ENCODE measurements at regions not wholly inside any gene's neighbourhood (a gene's known extent, or its start where the extent isn't known, plus 50 kb on each side); places are given as distances from the start of the nearest gene placed in this dataset.

GRCh38 chr6:93580446-93580845, 161.1 kb upstream of the EPHA7 start:
- TF ChIP-seq CTCF (IDR thresholded peaks at IDR 0.05) (no peak), POLR2A (IDR thresholded peaks at IDR 0.05) (no peak)
- H3K27ac ChIP-seq: no peak overlapping the region
- H3K4me3 ChIP-seq: no peak overlapping the region
- H3K9me3 ChIP-seq: no peaks in the 10 kb centered on the region
- H3K4me1 ChIP-seq: no peaks in the 10 kb centered on the region
- no peak for DNase-seq
- peaks cover 0 to 2% of the 10 kb centered on the region in 2 donors for H3K36me3 ChIP-seq
- H3K27me3 ChIP-seq: no peaks in the 10 kb centered on the region
- intact Hi-C loops (cut with DNase I; ENCODE audit: low total_unique reads): no loop called here

GRCh38 chr6:93575495-93576267, 156.3 kb upstream of the EPHA7 start:
- H3K9me3 ChIP-seq: no peaks in the 10 kb centered on the region
- DNase-seq: no peak
- H3K4me1 ChIP-seq: no peaks in the 10 kb centered on the region
- H3K27me3 ChIP-seq: no peaks in the 10 kb centered on the region
- intact Hi-C loops (cut with DNase I; ENCODE audit: low total_unique reads): no loop called here
- no peak overlapping the region for H3K27ac ChIP-seq
- no peak overlapping the region for H3K4me3 ChIP-seq
- no peaks in the 10 kb centered on the region for H3K36me3 ChIP-seq
- TF ChIP-seq POLR2A (IDR thresholded peaks at IDR 0.05) (no peak), CTCF (IDR thresholded peaks at IDR 0.05) (no peak)

DNA sequence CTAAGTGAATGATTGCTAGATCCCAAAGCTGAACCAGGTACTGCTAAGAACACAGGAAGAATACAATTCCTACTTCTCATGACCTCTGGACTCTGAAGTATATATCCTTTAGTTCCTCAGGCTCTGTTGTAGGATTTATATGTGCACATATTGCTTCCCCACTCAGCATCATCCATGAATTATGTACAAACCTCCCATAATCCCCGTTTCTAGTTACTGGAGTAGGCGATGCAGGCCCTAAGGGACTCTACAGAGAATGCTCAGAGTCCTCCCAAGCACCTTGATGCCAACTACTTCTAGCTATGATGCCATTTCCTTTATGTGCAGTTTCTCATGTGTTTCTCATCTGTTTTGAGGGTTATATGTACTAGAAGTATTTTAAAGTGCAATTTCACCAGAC, 154.9 kb upstream of the EPHA7 start:
- intact Hi-C loops (cut with DNase I; ENCODE audit: low total_unique reads): no loop called here
- Histone ChIP-seq H3K9me3 (no peaks in the 10 kb centered on the region), H3K27ac (no peak overlapping the region), H3K4me1 (no peaks in the 10 kb centered on the region), H3K4me3 (no peak overlapping the region), H3K27me3 (no peaks in the 10 kb centered on the region), H3K36me3 (no peaks in the 10 kb centered on the region)
- no peak for DNase-seq
- TF ChIP-seq POLR2A (IDR thresholded peaks at IDR 0.05): no peak
- no peak for TF ChIP-seq CTCF (IDR thresholded peaks at IDR 0.05)

GRCh38 chr6:93571346-93571745, 152.0 kb upstream of the EPHA7 start:
- H3K4me3 ChIP-seq: no peak overlapping the region
- H3K27me3 ChIP-seq: no peaks in the 10 kb centered on the region
- H3K9me3 ChIP-seq: no peaks in the 10 kb centered on the region
- no peak for DNase-seq
- no peaks in the 10 kb centered on the region for H3K4me1 ChIP-seq
- TF ChIP-seq POLR2A (IDR thresholded peaks at IDR 0.05) (no peak), CTCF (IDR thresholded peaks at IDR 0.05) (no peak)
- H3K27ac ChIP-seq: no peak overlapping the region
- intact Hi-C loops (cut with DNase I; ENCODE audit: low total_unique reads): no loop called here
- H3K36me3 ChIP-seq: no peaks in the 10 kb centered on the region

DNA sequence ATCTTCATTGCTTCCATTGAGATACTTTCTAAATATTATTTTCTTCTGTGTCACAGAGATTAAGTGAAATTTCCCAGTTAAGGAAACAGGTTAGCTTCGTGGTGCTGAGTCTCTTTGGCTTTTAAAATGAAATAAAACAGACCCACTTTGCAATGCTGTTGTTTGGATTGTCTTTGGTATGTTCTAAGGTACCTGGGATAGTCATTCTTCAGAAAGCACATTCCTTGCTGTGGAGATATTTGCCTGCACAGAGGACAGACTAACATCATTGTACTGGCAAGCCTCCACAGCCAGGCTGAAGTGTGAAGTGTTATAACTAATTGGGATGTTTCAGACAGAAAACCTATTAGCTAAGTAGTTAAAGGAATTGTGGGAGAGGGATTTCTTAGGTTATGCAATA, 148.8 kb upstream of the EPHA7 start:
- intact Hi-C loops (cut with DNase I; ENCODE audit: low total_unique reads): no loop called here
- no peaks in the 10 kb centered on the region for H3K9me3 ChIP-seq
- H3K27me3 ChIP-seq: no peaks in the 10 kb centered on the region
- TF ChIP-seq CTCF (IDR thresholded peaks at IDR 0.05): no peak
- no peak for TF ChIP-seq POLR2A (IDR thresholded peaks at IDR 0.05)
- H3K4me1 ChIP-seq: no peaks in the 10 kb centered on the region
- DNase-seq: no peak
- no peak overlapping the region for H3K27ac ChIP-seq
- no peak overlapping the region for H3K4me3 ChIP-seq
- H3K36me3 ChIP-seq: no peaks in the 10 kb centered on the region
